ENCODE measurements at regions not wholly inside any gene's neighbourhood (a gene's known extent, or its start where the extent isn't known, plus 50 kb on each side); places are given as distances from the start of the nearest gene placed in this dataset.
A peak's percentile ranks its signal among the peaks of the same experiment; 100 is the strongest.

DNA sequence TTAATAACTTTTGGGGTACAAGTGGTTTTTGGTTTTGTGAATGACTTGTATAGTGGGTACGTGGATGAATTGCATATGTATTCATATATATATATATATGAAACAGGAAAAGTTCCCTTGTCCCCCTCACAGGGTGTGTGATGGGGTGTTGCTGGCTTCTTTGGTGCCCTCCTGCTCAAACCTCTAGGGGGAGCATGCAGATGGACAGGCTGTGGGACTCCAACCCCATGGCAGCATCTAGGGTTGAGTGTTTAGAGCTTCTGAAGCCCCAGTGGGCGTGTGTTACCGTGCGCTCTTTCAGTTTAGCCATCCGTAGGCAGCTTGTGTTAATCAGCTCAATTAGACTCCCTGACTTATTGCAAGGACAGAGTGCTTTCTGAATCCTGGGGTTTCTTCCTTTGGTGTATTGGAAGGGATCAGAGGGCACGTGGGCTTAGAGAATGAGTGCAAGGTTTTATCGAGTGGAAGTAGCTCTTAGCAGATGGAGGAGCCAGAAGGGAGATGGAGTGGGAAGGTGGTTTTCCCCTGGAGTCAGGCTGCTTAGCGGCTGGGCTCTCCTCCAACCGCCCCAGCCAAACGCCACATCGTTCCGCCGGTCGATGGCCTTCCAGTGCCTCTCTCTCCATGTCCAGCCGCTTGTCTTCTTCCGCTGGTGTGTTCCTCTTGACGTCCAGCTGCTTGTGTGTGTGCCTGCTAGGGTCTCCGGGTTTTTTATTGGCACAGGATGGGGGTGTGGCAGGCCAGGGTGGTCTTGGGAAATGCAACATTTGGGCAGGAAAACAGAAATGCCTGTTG is 674.4 kb upstream of the LCORL start:
- Histone ChIP-seq H3K9ac (ENCODE audit: extremely low read depth, insufficient read length, low read length) (no peak overlapping the region), H4K5ac (ENCODE audit: insufficient read length, low read depth, low read length) (no peak overlapping the region), H3K4me1 (ENCODE audit: insufficient read depth, low read length) (peaks cover 11% of the 10 kb centered on the region; the same call in 1 of the 2 replicates), H3K27me3 (ENCODE audit: insufficient read depth, low read length) (no peaks in the 10 kb centered on the region), H2AFZ (ENCODE audit: low read length) (no peak overlapping the region), H4K20me1 (ENCODE audit: control insufficient read depth, insufficient read depth, insufficient read length) (no peaks in the 10 kb centered on the region), H4K8ac (replicated peaks; ENCODE audit: insufficient read length, low read depth, low read length) (no peak overlapping the region), H3T11ph (ENCODE audit: low read length) (no peak overlapping the region), H3K9me3 (ENCODE audit: control insufficient read depth, low read depth, low read length) (no peaks in the 10 kb centered on the region), H2AK5ac (ENCODE audit: insufficient read length, low read length) (no peak overlapping the region), H2BK20ac (ENCODE audit: low read depth, low read length, poor library complexity, severe bottlenecking) (no peak overlapping the region), H3K18ac (ENCODE audit: insufficient read length, low read depth, low read length) (no peak overlapping the region), H3K23ac (ENCODE audit: insufficient read length, low read depth, low read length) (no peak overlapping the region), H2BK15ac (ENCODE audit: low read depth, low read length) (no peak overlapping the region), H3K23me2 (ENCODE audit: insufficient read length, low read depth, low read length, poor library complexity, severe bottlenecking) (no peaks in the 10 kb centered on the region), H2BK120ac (ENCODE audit: low read depth, low read length, poor library complexity, severe bottlenecking) (no peak overlapping the region), H2BK12ac (ENCODE audit: insufficient read length, low read depth, low read length) (no peak overlapping the region), H3K4ac (ENCODE audit: low read depth, low read length) (no peak overlapping the region), H3K4me2 (ENCODE audit: insufficient read depth, insufficient read length, low read length) (no peak overlapping the region), H3K79me2 (ENCODE audit: insufficient read depth, low read length) (no peaks in the 10 kb centered on the region), H4K91ac (ENCODE audit: insufficient read length, low read depth, low read length) (no peak overlapping the region), H3K27ac (ENCODE audit: insufficient read length, low read depth, low read length) (no peak overlapping the region), H2BK5ac (ENCODE audit: insufficient read length, low read length) (no peak overlapping the region), H3K79me1 (ENCODE audit: insufficient read depth, low read depth, low read length, poor library complexity, severe bottlenecking) (no peaks in the 10 kb centered on the region), H3K14ac (ENCODE audit: insufficient read depth, low read length) (no peak overlapping the region), H3K56ac (ENCODE audit: insufficient read length, low read depth, low read length) (no peak overlapping the region)
- H3K9me3 Mint-ChIP-seq, result no peaks in the 10 kb centered on the region; a peak in 3 of 5 replicates
- peak; percentile 45 for DNase-seq
- H3K4me3 Mint-ChIP-seq, result no peak overlapping the region
- peaks cover 39 to 53% of the 10 kb centered on the region in 2 experiments for H3K4me1 Mint-ChIP-seq
- H3K36me3 Mint-ChIP-seq (ENCODE audit: insufficient read depth in 1 of 3, low read depth in 3 of 3), result 0 out of 7 replicates have a peak, but pooled peaks cover 0 to 1% (median 0%) of the 10 kb centered on the region in 3 experiments
- H3K27ac Mint-ChIP-seq, result no peak overlapping the region
- TF ChIP-seq CTCF (conservative IDR thresholded peaks at IDR 0.05), result peak; percentile 60
- H3K27me3 Mint-ChIP-seq (ENCODE audit: low read depth), result no peaks in the 10 kb centered on the region; the same call in 1 of the 2 replicates
- WGBS (ENCODE audit: extremely low coverage, insufficient read length, low lambda C conversion rate), result no CpG with 5 or more reads among the region's 18 CpGs
